ENCODE measurements at regions not wholly inside any gene's neighbourhood (a gene's known extent, or its start where the extent isn't known, plus 50 kb on each side); places are given as distances from the start of the nearest gene placed in this dataset.

DNA sequence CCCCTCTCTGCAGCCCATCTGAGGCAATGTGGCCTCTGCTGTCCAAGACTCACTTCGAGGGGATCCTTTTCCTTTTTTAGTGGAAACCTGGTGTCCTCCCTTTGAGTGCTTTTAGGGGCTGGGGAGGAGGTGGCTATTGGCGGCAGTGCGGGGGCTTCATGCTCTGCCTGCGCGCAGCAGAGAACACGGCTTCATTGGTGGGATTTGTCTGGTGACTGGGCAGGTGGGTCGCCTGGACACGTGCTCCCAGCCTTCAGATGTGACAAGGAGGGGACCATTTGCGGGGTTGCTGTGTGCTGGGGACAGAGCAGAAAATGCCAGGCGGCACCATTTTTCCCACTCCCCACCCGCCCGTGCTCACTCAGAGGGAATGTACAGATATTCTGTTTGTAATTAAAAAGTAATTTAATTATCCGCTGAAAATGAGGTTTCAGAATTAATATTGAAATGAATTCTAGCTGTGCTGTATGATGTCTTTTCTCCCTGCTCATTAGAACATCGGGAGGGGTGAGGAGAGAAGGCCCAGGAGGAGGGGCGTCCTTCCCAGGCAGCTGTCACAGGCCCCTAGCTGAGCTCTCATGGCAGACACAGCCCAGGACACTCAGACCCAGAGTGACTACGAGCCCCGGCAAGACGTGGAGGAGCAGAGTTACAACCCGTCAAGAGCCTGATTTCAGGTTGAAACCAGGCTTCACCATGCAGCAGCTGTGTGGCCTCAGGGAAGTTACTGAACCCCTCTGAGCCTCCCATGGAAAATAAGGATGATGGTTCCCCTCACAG lies 417.2 kb upstream of the SULF2 start:
- Histone ChIP-seq H3K4me3 (ENCODE audit: low read depth in 1 of 2, low read length in 2 of 2) (no peak overlapping the region), H3K27me3 (ENCODE audit: low read depth, low read length) (no peaks in the 10 kb centered on the region), H3K36me3 (ENCODE audit: control insufficient read depth in 1 of 2, insufficient read depth in 2 of 2, low read length in 2 of 2) (no peaks in the 10 kb centered on the region), H3K4me1 (ENCODE audit: control insufficient read depth in 1 of 2, insufficient read depth in 2 of 2, low read length in 2 of 2) (no peaks in the 10 kb centered on the region), H3K27ac (ENCODE audit: low read length) (no peak overlapping the region), H3K9me3 (ENCODE audit: control insufficient read depth in 1 of 2, low read length in 2 of 2) (no peaks in the 10 kb centered on the region)

DNA sequence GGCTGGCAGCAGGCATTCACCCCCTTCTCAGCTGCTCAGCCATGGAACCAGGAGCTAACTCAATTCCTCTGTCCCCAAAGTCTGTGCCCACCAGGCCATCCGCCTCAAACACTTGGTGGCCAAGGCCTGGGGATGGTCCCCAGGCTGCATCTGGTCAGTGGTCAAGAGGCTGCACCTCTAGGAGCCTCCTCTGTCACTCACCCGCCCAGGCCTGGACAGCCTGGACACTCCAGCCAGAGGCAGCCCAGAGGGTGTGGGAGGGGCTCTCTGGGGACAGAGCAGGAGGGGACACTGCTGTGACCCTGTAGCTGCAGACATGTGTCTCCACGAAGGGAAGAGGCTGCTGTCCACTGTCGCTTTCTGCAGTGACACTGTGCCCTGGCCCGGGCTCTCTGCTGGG lies 416.6 kb upstream of the SULF2 start:
- Histone ChIP-seq H3K4me3 (ENCODE audit: low read depth in 1 of 2, low read length in 2 of 2) (no peak overlapping the region), H3K36me3 (ENCODE audit: control insufficient read depth in 1 of 2, insufficient read depth in 2 of 2, low read length in 2 of 2) (no peaks in the 10 kb centered on the region), H3K4me1 (ENCODE audit: control insufficient read depth in 1 of 2, insufficient read depth in 2 of 2, low read length in 2 of 2) (no peaks in the 10 kb centered on the region), H3K27me3 (ENCODE audit: low read depth, low read length) (no peaks in the 10 kb centered on the region), H3K9me3 (ENCODE audit: control insufficient read depth in 1 of 2, low read length in 2 of 2) (no peaks in the 10 kb centered on the region), H3K27ac (ENCODE audit: low read length) (no peak overlapping the region)

GRCh38 chr20:48201188-48201587 lies 415.9 kb upstream of the SULF2 start:
- Histone ChIP-seq H3K9me3 (ENCODE audit: control insufficient read depth in 1 of 2, low read length in 2 of 2) (no peaks in the 10 kb centered on the region), H3K36me3 (ENCODE audit: control insufficient read depth in 1 of 2, insufficient read depth in 2 of 2, low read length in 2 of 2) (no peaks in the 10 kb centered on the region), H3K27me3 (ENCODE audit: low read depth, low read length) (no peaks in the 10 kb centered on the region), H3K27ac (ENCODE audit: low read length) (no peak overlapping the region), H3K4me3 (ENCODE audit: low read depth in 1 of 2, low read length in 2 of 2) (no peak overlapping the region), H3K4me1 (ENCODE audit: control insufficient read depth in 1 of 2, insufficient read depth in 2 of 2, low read length in 2 of 2) (no peaks in the 10 kb centered on the region)

DNA sequence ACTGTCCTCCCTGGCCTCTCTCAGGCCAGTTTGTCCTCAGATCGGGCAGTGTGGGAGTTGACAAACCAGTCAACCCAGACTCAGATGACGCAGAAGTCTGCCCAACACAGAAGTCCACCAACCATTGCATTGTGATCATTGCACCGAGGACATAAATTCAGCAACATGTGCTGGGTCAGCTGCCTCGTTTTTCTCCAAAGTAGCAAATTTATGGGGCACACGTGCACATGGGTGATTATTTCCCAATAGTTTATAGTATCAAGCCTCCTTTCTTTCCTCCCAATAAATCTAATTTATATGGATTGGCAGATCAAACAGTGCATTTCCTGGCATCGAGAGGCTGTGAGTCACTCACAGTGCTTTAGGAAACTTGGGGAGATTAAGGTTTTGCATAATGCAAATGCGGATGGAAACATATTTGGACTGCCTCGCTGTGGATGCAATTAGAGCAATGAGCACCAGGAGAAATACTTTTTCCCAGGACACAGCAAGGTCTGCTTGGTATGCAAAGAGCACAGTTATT lies 413.7 kb upstream of the SULF2 start:
- Histone ChIP-seq H3K4me3 (ENCODE audit: low read depth in 1 of 2, low read length in 2 of 2) (no peak overlapping the region), H3K9me3 (ENCODE audit: control insufficient read depth in 1 of 2, low read length in 2 of 2) (no peaks in the 10 kb centered on the region), H3K27ac (ENCODE audit: low read length) (no peak overlapping the region), H3K36me3 (ENCODE audit: control insufficient read depth in 1 of 2, insufficient read depth in 2 of 2, low read length in 2 of 2) (no peaks in the 10 kb centered on the region), H3K4me1 (ENCODE audit: control insufficient read depth in 1 of 2, insufficient read depth in 2 of 2, low read length in 2 of 2) (no peaks in the 10 kb centered on the region), H3K27me3 (ENCODE audit: low read depth, low read length) (no peaks in the 10 kb centered on the region)

- Histone ChIP-seq H3K36me3 (ENCODE audit: control insufficient read depth in 1 of 2, insufficient read depth in 2 of 2, low read length in 2 of 2) (no peaks in the 10 kb centered on the region), H3K9me3 (ENCODE audit: control insufficient read depth in 1 of 2, low read length in 2 of 2) (no peaks in the 10 kb centered on the region), H3K27ac (ENCODE audit: low read length) (no peak overlapping the region), H3K4me3 (ENCODE audit: low read depth in 1 of 2, low read length in 2 of 2) (no peak overlapping the region), H3K4me1 (ENCODE audit: control insufficient read depth in 1 of 2, insufficient read depth in 2 of 2, low read length in 2 of 2) (no peaks in the 10 kb centered on the region), H3K27me3 (ENCODE audit: low read depth, low read length) (no peaks in the 10 kb centered on the region)
Measured at GRCh38 chr20:48197066-48197465, 411.8 kb upstream of the SULF2 start.

DNA sequence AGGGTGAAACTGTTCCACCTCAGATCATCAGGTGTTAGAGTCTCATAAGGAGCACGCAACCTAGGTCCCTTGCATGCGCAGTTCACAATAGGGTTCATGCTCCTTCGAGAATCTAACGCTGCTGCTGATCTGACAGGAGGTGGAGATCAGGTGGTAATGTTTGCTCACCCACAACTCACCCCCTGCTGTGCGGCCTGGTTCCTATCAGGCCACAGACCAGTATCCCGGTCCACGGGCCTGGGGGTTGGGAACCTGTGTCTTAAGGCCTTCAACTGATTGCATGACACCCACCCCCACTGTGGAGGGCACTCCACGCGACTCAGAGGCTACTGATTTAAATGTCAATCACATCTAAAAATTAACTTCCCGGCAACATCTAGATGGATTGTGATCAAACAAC lies 411.2 kb upstream of the SULF2 start:
- no peaks in the 10 kb centered on the region for H3K27me3 ChIP-seq (ENCODE audit: low read depth, low read length)
- no peaks in the 10 kb centered on the region for H3K36me3 ChIP-seq (ENCODE audit: control insufficient read depth in 1 of 2, insufficient read depth in 2 of 2, low read length in 2 of 2)
- H3K4me3 ChIP-seq (ENCODE audit: low read depth in 1 of 2, low read length in 2 of 2): no peak overlapping the region
- no peak overlapping the region for H3K27ac ChIP-seq (ENCODE audit: low read length)
- no peaks in the 10 kb centered on the region for H3K9me3 ChIP-seq (ENCODE audit: control insufficient read depth in 1 of 2, low read length in 2 of 2)
- no peaks in the 10 kb centered on the region for H3K4me1 ChIP-seq (ENCODE audit: control insufficient read depth in 1 of 2, insufficient read depth in 2 of 2, low read length in 2 of 2)

DNA sequence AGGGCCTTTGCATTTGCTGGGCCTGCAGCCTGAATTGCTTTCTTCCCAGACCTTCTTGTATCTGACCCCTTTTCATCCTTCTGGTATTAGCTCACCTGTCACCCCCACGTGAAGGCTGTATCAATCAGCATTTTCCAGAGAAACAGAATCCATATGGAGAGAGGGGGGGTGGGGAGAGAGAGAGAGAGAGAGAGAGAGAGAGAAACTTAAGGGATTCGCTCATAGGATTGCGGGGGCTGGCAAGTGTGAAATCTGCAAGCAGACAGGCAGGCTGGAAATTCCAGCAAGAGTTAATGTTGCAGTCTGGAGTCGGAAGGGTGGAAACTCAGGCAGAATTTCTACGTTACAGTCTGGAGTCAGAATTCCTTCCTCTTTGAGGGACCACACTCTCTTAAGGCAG lies 410.7 kb upstream of the SULF2 start:
- H3K4me1 ChIP-seq (ENCODE audit: control insufficient read depth in 1 of 2, insufficient read depth in 2 of 2, low read length in 2 of 2): no peaks in the 10 kb centered on the region
- H3K9me3 ChIP-seq (ENCODE audit: control insufficient read depth in 1 of 2, low read length in 2 of 2): no peaks in the 10 kb centered on the region
- no peak overlapping the region for H3K4me3 ChIP-seq (ENCODE audit: low read depth in 1 of 2, low read length in 2 of 2)
- no peaks in the 10 kb centered on the region for H3K27me3 ChIP-seq (ENCODE audit: low read depth, low read length)
- no peaks in the 10 kb centered on the region for H3K36me3 ChIP-seq (ENCODE audit: control insufficient read depth in 1 of 2, insufficient read depth in 2 of 2, low read length in 2 of 2)
- no peak overlapping the region for H3K27ac ChIP-seq (ENCODE audit: low read length)

DNA sequence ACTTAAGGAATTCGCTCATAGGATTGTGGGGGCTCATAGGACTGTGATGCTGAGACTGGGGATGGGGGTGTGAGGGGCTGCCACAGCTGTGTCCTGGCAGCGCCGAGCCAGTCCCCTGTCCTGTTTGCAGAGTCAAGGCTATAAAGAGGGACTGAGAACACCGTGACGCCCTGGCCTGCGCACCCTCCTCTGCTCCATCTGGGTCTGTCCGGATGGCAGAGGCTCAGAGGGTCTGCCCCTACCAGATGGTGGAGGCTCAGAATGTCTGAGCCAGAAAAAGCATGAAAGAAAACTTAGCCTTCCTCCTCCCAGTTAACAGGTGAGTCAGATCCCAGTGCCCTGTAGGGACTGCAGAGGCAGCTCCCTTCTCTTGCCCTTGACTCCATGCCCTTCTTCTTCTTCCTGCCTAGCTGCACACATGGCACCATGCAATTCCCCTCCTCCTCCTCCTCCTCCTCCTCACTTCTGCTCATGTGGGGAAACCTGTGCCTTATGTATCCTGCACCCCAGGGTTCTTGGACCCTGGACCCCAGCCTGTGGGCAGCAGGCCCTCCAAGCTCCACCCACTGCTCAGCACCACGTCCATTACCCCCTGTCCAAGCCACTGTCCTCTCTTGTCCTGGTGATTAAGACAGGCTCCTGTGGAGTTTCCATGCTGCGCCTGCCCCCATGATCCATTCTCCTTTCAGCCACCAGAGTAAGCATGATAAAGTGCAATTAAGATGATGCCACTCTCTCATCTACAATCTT lies 410.0 kb upstream of the SULF2 start:
- Histone ChIP-seq H3K27me3 (ENCODE audit: low read depth, low read length) (no peaks in the 10 kb centered on the region), H3K9me3 (ENCODE audit: control insufficient read depth in 1 of 2, low read length in 2 of 2) (no peaks in the 10 kb centered on the region), H3K4me3 (ENCODE audit: low read depth in 1 of 2, low read length in 2 of 2) (no peak overlapping the region), H3K4me1 (ENCODE audit: control insufficient read depth in 1 of 2, insufficient read depth in 2 of 2, low read length in 2 of 2) (no peaks in the 10 kb centered on the region), H3K27ac (ENCODE audit: low read length) (no peak overlapping the region), H3K36me3 (ENCODE audit: control insufficient read depth in 1 of 2, insufficient read depth in 2 of 2, low read length in 2 of 2) (no peaks in the 10 kb centered on the region)

DNA sequence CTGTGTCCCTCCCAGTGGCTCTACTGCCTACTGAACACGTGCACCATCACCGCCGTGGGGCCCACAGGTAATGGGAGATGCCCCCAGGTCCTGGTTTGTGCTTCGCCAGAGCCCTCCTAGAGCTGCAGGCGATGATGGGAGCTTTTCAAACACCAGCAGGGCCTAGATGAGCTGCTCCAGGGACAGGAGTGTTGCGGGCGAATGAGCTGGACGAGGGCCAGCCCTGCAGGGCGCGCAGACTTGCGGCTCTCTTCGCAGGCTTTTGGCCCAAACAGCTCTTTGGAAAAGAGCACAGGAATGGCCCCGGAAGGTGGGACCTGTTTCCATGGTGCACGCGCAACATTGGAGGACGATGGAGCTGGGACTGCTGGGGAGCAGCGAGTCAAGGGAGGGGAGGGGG lies 409.3 kb upstream of the SULF2 start:
- Histone ChIP-seq H3K27ac (ENCODE audit: low read length) (no peak overlapping the region), H3K4me3 (ENCODE audit: low read depth in 1 of 2, low read length in 2 of 2) (no peak overlapping the region), H3K9me3 (ENCODE audit: control insufficient read depth in 1 of 2, low read length in 2 of 2) (no peaks in the 10 kb centered on the region), H3K36me3 (ENCODE audit: control insufficient read depth in 1 of 2, insufficient read depth in 2 of 2, low read length in 2 of 2) (no peaks in the 10 kb centered on the region), H3K4me1 (ENCODE audit: control insufficient read depth in 1 of 2, insufficient read depth in 2 of 2, low read length in 2 of 2) (no peaks in the 10 kb centered on the region), H3K27me3 (ENCODE audit: low read depth, low read length) (no peaks in the 10 kb centered on the region)

- no peaks in the 10 kb centered on the region for H3K36me3 ChIP-seq (ENCODE audit: control insufficient read depth in 1 of 2, insufficient read depth in 2 of 2, low read length in 2 of 2)
- H3K4me1 ChIP-seq (ENCODE audit: control insufficient read depth in 1 of 2, insufficient read depth in 2 of 2, low read length in 2 of 2): no peaks in the 10 kb centered on the region
- H3K9me3 ChIP-seq (ENCODE audit: control insufficient read depth in 1 of 2, low read length in 2 of 2): no peaks in the 10 kb centered on the region
- no peak overlapping the region for H3K4me3 ChIP-seq (ENCODE audit: low read depth in 1 of 2, low read length in 2 of 2)
- no peak overlapping the region for H3K27ac ChIP-seq (ENCODE audit: low read length)
- H3K27me3 ChIP-seq (ENCODE audit: low read depth, low read length): no peaks in the 10 kb centered on the region
Measured at GRCh38 chr20:48193627-48194425, 408.5 kb upstream of the SULF2 start.

DNA sequence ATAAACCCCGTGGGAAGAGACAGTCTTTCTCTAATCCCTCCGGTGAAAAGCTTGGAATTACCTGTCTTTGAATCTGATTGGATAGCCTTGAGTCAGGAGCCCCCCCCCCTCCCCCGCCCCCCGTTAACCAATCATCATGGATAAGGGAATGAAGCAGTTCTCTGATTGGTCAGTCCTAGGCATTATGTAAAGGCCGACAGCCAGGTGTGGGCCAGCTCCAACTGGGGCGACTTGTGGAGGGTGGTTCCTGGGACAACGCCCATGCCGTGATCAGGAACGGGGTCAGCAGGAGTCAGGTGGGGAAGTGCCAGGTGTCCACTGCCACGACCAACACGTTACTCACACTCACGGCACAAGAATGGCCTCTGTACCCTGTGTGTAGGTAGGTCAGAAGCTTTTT lies 406.8 kb upstream of the SULF2 start:
- H3K36me3 ChIP-seq (ENCODE audit: control insufficient read depth in 1 of 2, insufficient read depth in 2 of 2, low read length in 2 of 2): no peaks in the 10 kb centered on the region
- H3K27me3 ChIP-seq (ENCODE audit: low read depth, low read length): no peaks in the 10 kb centered on the region
- H3K4me1 ChIP-seq (ENCODE audit: control insufficient read depth in 1 of 2, insufficient read depth in 2 of 2, low read length in 2 of 2): peaks cover 0 to 2% of the 10 kb centered on the region in 2 donors
- H3K4me3 ChIP-seq (ENCODE audit: low read depth in 1 of 2, low read length in 2 of 2): no peak overlapping the region
- no peaks in the 10 kb centered on the region for H3K9me3 ChIP-seq (ENCODE audit: control insufficient read depth in 1 of 2, low read length in 2 of 2)
- no peak overlapping the region for H3K27ac ChIP-seq (ENCODE audit: low read length)

Measured in muscle layer of duodenum (tissue), 2 donors.